ENCODE measurements at regions not wholly inside any gene's neighbourhood (a gene's known extent, or its start where the extent isn't known, plus 50 kb on each side); places are given as distances from the start of the nearest gene placed in this dataset.
"Not testable (repeated sequence)": the region's sequence is repeated elsewhere in the genome, so short reads cannot be mapped to it uniquely, and the experiment has no call there.

- no peak for TF ChIP-seq TEAD1 (CRISPR knock-in tag; IDR thresholded peaks at IDR 0.05)
- TF ChIP-seq SP1 (CRISPR knock-in tag; conservative IDR thresholded peaks at IDR 0.05), result no peak
- TF ChIP-seq ESRRA (CRISPR knock-in tag; IDR thresholded peaks at IDR 0.05; ENCODE audit: borderline replicate concordance), result no peak
- no peak for TF ChIP-seq E2F5 (CRISPR knock-in tag; IDR thresholded peaks at IDR 0.05)
Measured at GRCh38 chr3:147237991-147238390, 168.4 kb downstream of the ZIC4 start (continued).

GRCh38 chr3:147231980-147232379 lies 174.4 kb downstream of the ZIC4 start:
- POLR2A ChIA-PET; H3K4me3 Mint-ChIP-seq; ATAC-seq; H3K27me3 Mint-ChIP-seq (ENCODE audit: low read depth); H3K4me1 Mint-ChIP-seq; H3K27ac Mint-ChIP-seq; H3K9me3 Mint-ChIP-seq; H3K36me3 Mint-ChIP-seq; CTCF ChIA-PET; DNase-seq (ENCODE audit: low spot score): not testable (repeated sequence)

- ChIA-PET POLR2A (no interaction called here), CTCF (no interaction called here)
- no peak overlapping the region for H3K4me3 Mint-ChIP-seq
- no peaks in the 10 kb centered on the region for H3K4me1 Mint-ChIP-seq
- peaks cover 9% of the 10 kb centered on the region for H3K9me3 Mint-ChIP-seq
- ATAC-seq (no peak), DNase-seq (ENCODE audit: low spot score) (no peak)
- no peak for TF ChIP-seq SMAD3 (CRISPR knock-in tag; IDR thresholded peaks at IDR 0.05; ENCODE audit: borderline replicate concordance)
- TF ChIP-seq NFE2L1 (CRISPR knock-in tag; IDR thresholded peaks at IDR 0.05), result no peak
- TF ChIP-seq ZNF416 (CRISPR knock-in tag; IDR thresholded peaks at IDR 0.05), result no peak
- TF ChIP-seq ZNF671 (CRISPR knock-in tag; IDR thresholded peaks at IDR 0.05), result no peak
- no peak for TF ChIP-seq ZNF138 (CRISPR knock-in tag; conservative IDR thresholded peaks at IDR 0.05)
- no peak for TF ChIP-seq MLX (CRISPR knock-in tag; IDR thresholded peaks at IDR 0.05)
- TF ChIP-seq GRHL2 (CRISPR knock-in tag; IDR thresholded peaks at IDR 0.05; ENCODE audit: insufficient replicate concordance, severe bottlenecking), result no peak
- TF ChIP-seq FOXK1 (CRISPR knock-in tag; IDR thresholded peaks at IDR 0.05), result no peak
- H3K27me3 Mint-ChIP-seq (ENCODE audit: low read depth), result no peaks in the 10 kb centered on the region
- no peaks in the 10 kb centered on the region for H3K36me3 Mint-ChIP-seq
- no peak overlapping the region for H3K27ac Mint-ChIP-seq
Measured at GRCh38 chr3:147231111-147231510, 175.2 kb downstream of the ZIC4 start.

- no peaks in the 10 kb centered on the region for H3K36me3 Mint-ChIP-seq
- H3K27ac Mint-ChIP-seq, result no peak overlapping the region
- H3K4me1 Mint-ChIP-seq, result no peaks in the 10 kb centered on the region
- no peaks in the 10 kb centered on the region for H3K9me3 Mint-ChIP-seq
- ATAC-seq (no peak), DNase-seq (ENCODE audit: low spot score) (no peak)
- no peaks in the 10 kb centered on the region for H3K27me3 Mint-ChIP-seq (ENCODE audit: low read depth)
- POLR2A ChIA-PET, result no interaction called here
- CTCF ChIA-PET, result no interaction called here
- H3K4me3 Mint-ChIP-seq, result no peak overlapping the region
- TF ChIP-seq IRF1 (CRISPR knock-in tag; IDR thresholded peaks at IDR 0.05) (no peak), NFE2L1 (CRISPR knock-in tag; IDR thresholded peaks at IDR 0.05) (no peak), ZNF317 (CRISPR knock-in tag; IDR thresholded peaks at IDR 0.05; ENCODE audit: borderline replicate concordance, low read depth) (no peak), NFATC4 (CRISPR knock-in tag; IDR thresholded peaks at IDR 0.05) (no peak), SP1 (CRISPR knock-in tag; conservative IDR thresholded peaks at IDR 0.05) (no peak), ETV6 (CRISPR knock-in tag; IDR thresholded peaks at IDR 0.05) (no peak), OVOL2 (CRISPR knock-in tag; IDR thresholded peaks at IDR 0.05; ENCODE audit: borderline replicate concordance) (no peak), RORB (CRISPR knock-in tag; IDR thresholded peaks at IDR 0.05) (no peak), NR2C2 (CRISPR knock-in tag; IDR thresholded peaks at IDR 0.05) (no peak), PREB (CRISPR knock-in tag; IDR thresholded peaks at IDR 0.05; ENCODE audit: borderline replicate concordance) (no peak), MYBL2 (CRISPR knock-in tag; IDR thresholded peaks at IDR 0.05) (no peak), ATF6 (CRISPR knock-in tag; IDR thresholded peaks at IDR 0.05) (no peak), TEAD1 (CRISPR knock-in tag; IDR thresholded peaks at IDR 0.05) (no peak), JUN (CRISPR knock-in tag; IDR thresholded peaks at IDR 0.05) (no peak), ZNF512 (CRISPR knock-in tag; IDR thresholded peaks at IDR 0.05; ENCODE audit: borderline replicate concordance) (no peak), ZBTB43 (CRISPR knock-in tag; IDR thresholded peaks at IDR 0.05) (no peak)
Measured at GRCh38 chr3:147222291-147222690, 184.1 kb downstream of the ZIC4 start.

Data from WTC11 (cell line).